Left colon (tissue), 2 donors: ENCODE measurements at regions not wholly inside any gene's neighbourhood (a gene's known extent, or its start where the extent isn't known, plus 50 kb on each side); places are given as distances from the start of the nearest gene placed in this dataset.
"Not testable (repeated sequence)": the region's sequence is repeated elsewhere in the genome, so short reads cannot be mapped to it uniquely, and the experiment has no call there.

Experiments used
- ATAC-seq: fragments of 200-7000 bp; cut with Tn5 transposase; one replicate; pipeline ENCODE4 v1.9.1; 2020; ENCODE audit warnings: mild to moderate bottlenecking, moderate library complexity
- DNase-seq, 2 donors: peaks; one replicate each; pipeline ENCODE4 v3.0.0-alpha.2; 2020
- intact Hi-C, 2 donors: fragments of 100-400 bp; cut with DNase I in 1 of 2; cut with micrococcal nuclease in 1 of 2; formaldehyde crosslinking; loops; one replicate each; pipeline versions ENCODE4 v1.11.2 to v1.14.0; 2022; cut with DNase I, micrococcal nuclease
- donor health status: DM: no; HTN: no; CAD: no.
- donor health status: DM: yes; HTN: yes; CAD: no.

- DNase-seq (no peak), ATAC-seq (no peak)
- intact Hi-C loops, result no loop called here
These were observed 1155.4 kb downstream of the STIM2 start for GRCh38 chr4:28015996-28016395.

GRCh38 chr4:28038253-28038652, 1177.6 kb downstream of the STIM2 start:
- intact Hi-C loops, DNase-seq, ATAC-seq: not testable (repeated sequence)

- DNase-seq, result no peak
- intact Hi-C loops, result no loop called here
- no peak for ATAC-seq
These were observed 1201.9 kb downstream of the STIM2 start for GRCh38 chr4:28062562-28062961.

GRCh38 chr4:28073860-28074555, 1213.4 kb downstream of the STIM2 start:
- DNase-seq (no peak), ATAC-seq (no peak)
- intact Hi-C loops, result no loop called here

- DNase-seq (no peak), ATAC-seq (no peak)
- intact Hi-C loops, result no loop called here
These were observed 1214.8 kb downstream of the STIM2 start for GRCh38 chr4:28075401-28075956.

- ATAC-seq, DNase-seq, intact Hi-C loops: not testable (repeated sequence)
These were observed 1216.6 kb downstream of the STIM2 start for GRCh38 chr4:28077203-28077602.

GRCh38 chr4:28082686-28083390, 1222.2 kb downstream of the STIM2 start:
- ATAC-seq (no peak), DNase-seq (no peak)
- intact Hi-C loops, result no loop called here

- DNase-seq (no peak), ATAC-seq (no peak)
- intact Hi-C loops, result no loop called here
These were observed 1232.0 kb downstream of the STIM2 start for GRCh38 chr4:28092610-28093009.

GRCh38 chr4:28093071-28093470, 1232.4 kb downstream of the STIM2 start:
- intact Hi-C loops, result no loop called here
- DNase-seq, result no peak
- ATAC-seq, result no peak

GRCh38 chr4:28101583-28101982, 1240.9 kb downstream of the STIM2 start:
- DNase-seq, result no peak
- intact Hi-C loops, result no loop called here
- no peak for ATAC-seq

GRCh38 chr4:28105271-28105859, 1244.7 kb downstream of the STIM2 start:
- intact Hi-C loops, result no loop called here
- no peak for ATAC-seq
- no peak for DNase-seq

- DNase-seq (no peak), ATAC-seq (no peak)
- intact Hi-C loops, result no loop called here
These were observed 1245.5 kb downstream of the STIM2 start for GRCh38 chr4:28106155-28106554.

- intact Hi-C loops, result no loop called here
- no peak for DNase-seq
- ATAC-seq, result no peak
These were observed 1249.2 kb downstream of the STIM2 start for GRCh38 chr4:28109801-28110200.

- intact Hi-C loops, ATAC-seq, DNase-seq: not testable (repeated sequence)
These were observed 1252.2 kb downstream of the STIM2 start for GRCh38 chr4:28112691-28113335.

GRCh38 chr4:28113586-28113985, 1252.9 kb downstream of the STIM2 start:
- DNase-seq, intact Hi-C loops, ATAC-seq: not testable (repeated sequence)

- intact Hi-C loops, DNase-seq, ATAC-seq: not testable (repeated sequence)
These were observed 1256.0 kb downstream of the STIM2 start for GRCh38 chr4:28116526-28117083.

- intact Hi-C loops, result no loop called here
- DNase-seq (no peak), ATAC-seq (no peak)
These were observed 1256.5 kb downstream of the STIM2 start for GRCh38 chr4:28117084-28117682.

- ATAC-seq (no peak), DNase-seq (no peak)
- intact Hi-C loops, result no loop called here
These were observed 1285.5 kb downstream of the STIM2 start for GRCh38 chr4:28146191-28146590.

GRCh38 chr4:28148221-28148620, 1287.6 kb downstream of the STIM2 start:
- no peak for ATAC-seq
- intact Hi-C loops, result no loop called here

More at GRCh38 chr4:28148221-28148620, 1287.6 kb downstream of the STIM2 start:
- no peak for DNase-seq
